Kidney epithelial cell (primary cell): ENCODE measurements at regions not wholly inside any gene's neighbourhood (a gene's known extent, or its start where the extent isn't known, plus 50 kb on each side); places are given as distances from the start of the nearest gene placed in this dataset.

ENCODE experiments used
- DNase-seq: peaks from one replicate; pipeline ENCODE4 v3.0.0-alpha.2; 2010; ENCODE audit warnings: low read depth
- H3K27me3 ChIP-seq: 2 replicates; pipeline ENCODE4 v1.6.0; 2011; ENCODE audit warnings: low read length; ENCODE audit not compliant: control insufficient read depth, insufficient read depth
- H3K36me3 ChIP-seq: 2 replicates; pipeline ENCODE4 v1.5.1; 2011; ENCODE audit warnings: low read length; ENCODE audit not compliant: control insufficient read depth, insufficient read depth
- H3K4me3 ChIP-seq: 2 replicates; pipeline ENCODE4 v1.5.1; 2011; ENCODE audit warnings: low read depth, mild to moderate bottlenecking, control low read depth, low read length
- TF ChIP-seq, protein P1 (sequence below): IDR thresholded peaks from 2 replicates; pipeline ENCODE4 v1.5.1; 2011; ENCODE audit warnings: mild to moderate bottlenecking, moderate library complexity, low read length, control low read depth, inconsistent platforms; ENCODE audit not compliant: insufficient read depth, poor library complexity, severe bottlenecking

DNA sequence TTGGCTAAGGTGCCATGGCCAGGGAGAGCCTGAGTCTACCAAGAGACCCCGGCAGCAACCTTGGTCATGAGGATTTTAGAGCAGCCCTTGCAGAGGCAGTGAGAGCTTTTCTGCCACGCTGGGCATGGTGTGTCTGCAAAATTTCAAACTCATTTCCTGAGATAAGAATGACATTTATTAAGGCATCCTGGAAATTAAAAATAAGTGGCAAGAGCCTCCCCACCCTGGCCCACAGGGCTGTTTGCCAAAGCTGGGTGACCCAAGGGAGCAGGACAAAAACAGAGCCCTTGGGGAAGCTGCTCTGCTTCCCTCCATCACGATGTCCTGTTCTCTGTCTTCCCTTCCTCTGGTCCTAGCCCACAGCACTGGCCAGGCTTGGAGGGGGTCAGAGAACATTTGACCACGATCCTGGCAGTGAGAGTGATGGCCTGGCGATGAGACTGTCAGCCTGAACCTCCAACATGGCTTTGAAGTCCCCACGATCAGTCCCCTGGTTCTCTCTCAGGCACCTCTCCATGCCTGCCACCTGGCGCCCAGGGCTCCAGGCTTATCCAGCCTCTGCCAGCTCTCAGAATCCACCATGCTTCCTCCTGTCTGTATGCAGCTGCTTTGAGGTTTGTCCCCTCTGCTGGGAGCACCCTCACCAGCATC lies 68.9 kb upstream of the RMDN2 start:
- Histone ChIP-seq H3K4me3 (no peak overlapping the region), H3K27me3 (no peaks in the 10 kb centered on the region), H3K36me3 (no peaks in the 10 kb centered on the region)
- DNase-seq = no peak
- TF ChIP-seq, protein P1, sequence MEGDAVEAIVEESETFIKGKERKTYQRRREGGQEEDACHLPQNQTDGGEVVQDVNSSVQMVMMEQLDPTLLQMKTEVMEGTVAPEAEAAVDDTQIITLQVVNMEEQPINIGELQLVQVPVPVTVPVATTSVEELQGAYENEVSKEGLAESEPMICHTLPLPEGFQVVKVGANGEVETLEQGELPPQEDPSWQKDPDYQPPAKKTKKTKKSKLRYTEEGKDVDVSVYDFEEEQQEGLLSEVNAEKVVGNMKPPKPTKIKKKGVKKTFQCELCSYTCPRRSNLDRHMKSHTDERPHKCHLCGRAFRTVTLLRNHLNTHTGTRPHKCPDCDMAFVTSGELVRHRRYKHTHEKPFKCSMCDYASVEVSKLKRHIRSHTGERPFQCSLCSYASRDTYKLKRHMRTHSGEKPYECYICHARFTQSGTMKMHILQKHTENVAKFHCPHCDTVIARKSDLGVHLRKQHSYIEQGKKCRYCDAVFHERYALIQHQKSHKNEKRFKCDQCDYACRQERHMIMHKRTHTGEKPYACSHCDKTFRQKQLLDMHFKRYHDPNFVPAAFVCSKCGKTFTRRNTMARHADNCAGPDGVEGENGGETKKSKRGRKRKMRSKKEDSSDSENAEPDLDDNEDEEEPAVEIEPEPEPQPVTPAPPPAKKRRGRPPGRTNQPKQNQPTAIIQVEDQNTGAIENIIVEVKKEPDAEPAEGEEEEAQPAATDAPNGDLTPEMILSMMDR = no peak

DNA sequence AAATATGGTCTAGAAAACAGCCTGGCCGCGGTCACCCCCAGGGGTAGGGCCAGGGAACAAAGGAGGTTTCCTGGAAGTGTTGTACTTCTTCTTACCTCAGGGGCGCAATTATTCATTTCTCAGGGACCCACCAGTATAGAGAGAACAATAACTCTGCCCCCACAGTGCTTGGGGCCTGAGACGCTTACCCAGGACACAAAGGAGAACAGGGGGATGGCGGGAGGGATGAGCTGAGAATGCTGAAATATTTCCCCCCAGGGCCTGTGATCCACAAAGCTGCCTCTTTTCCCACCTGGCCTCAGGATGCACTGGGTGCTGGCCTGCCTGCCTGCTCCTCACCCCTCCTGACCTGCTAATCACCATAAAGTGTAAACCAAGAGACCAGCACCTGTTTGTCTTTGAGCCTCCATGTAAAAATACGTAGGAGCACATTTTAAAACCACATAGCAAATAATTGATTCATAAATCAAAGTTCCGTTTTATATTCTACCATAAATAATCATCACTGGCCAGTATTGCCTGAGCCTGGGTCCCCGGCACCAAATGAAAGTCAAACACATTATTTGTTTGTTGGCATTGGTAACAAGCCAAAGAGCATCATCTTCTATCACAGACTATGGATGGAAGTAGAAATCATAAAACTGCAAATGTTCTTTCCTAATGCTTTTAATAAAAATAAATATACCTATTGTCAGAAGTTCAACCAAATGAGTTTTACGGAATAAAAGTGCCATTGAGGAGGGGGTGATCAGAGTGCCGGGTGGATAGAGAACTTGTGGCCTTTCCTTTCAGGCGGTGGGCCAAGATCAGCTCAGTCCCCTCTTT lies 67.3 kb upstream of the RMDN2 start:
- TF ChIP-seq, protein P1 = no peak
- peaks cover 2% of the 10 kb centered on the region for H3K27me3 ChIP-seq
- no peak overlapping the region for H3K4me3 ChIP-seq
- H3K36me3 ChIP-seq = no peaks in the 10 kb centered on the region
- no peak for DNase-seq

DNA sequence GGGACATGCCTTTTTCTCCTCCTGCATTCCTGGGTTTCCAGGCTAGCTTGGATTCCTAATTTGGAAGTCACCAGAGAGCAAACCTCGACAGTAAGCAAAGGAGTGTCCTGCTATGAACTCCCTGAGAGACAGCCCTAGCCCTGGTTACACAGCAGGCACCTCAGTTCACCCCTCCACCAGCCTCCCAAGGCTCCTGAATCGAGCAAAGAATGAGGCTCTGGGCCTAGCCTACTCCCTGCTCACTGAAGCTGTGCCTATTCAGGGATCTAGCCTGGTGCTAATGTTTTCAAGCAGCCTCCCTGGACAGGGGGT lies 66.7 kb upstream of the RMDN2 start:
- no peak for DNase-seq
- Histone ChIP-seq H3K27me3 (peaks cover 2% of the 10 kb centered on the region), H3K4me3 (no peak overlapping the region), H3K36me3 (no peaks in the 10 kb centered on the region)
- TF ChIP-seq, protein P1 = no peak

DNA sequence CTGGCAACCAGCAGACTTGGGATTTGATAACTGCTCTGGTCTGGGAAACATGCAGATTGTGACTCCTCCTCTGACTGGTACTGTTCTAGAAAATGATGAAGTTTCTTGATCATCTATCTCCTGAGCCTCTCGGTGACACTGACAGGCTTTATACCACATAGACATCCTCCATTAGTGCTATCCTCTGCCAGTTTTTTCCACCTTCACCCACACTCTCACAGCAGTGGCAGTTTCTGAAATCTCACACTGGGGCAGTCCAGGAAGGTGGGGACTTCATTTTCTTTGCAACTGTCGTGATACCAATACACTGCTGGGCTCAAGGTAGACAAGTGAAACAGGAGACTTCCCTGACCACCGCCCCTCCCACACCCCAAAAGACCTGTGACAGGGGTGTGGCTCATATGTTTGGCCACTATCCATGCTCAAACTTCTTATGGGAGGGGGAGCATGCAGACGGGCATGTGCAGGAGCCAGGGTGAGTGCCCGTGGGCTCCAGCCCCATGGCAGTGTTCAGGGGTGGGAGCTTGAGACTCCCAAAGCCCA lies 66.3 kb upstream of the RMDN2 start:
- Histone ChIP-seq H3K4me3 (no peak overlapping the region), H3K27me3 (peaks cover 2% of the 10 kb centered on the region), H3K36me3 (no peaks in the 10 kb centered on the region)
- TF ChIP-seq, protein P1 = no peak
- DNase-seq = no peak

DNA sequence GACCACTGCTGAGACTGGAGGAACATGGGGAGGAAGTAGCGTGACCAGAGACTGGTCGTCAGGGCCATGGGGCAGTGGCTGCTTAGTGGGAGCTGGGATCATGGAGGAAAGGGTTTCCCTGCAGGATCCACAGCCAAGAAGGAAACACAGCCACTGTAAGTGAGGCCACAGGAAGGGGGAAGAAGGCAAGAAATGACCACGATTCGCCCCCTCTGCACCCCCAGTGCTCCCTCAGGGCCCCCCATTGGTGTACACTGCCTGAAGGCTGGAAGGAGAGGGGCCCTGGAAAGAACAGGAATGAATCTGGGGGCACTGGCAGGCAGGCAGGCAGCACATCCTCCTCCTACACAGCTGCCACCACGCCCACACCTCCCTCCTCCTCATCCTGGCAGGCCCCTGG lies 62.5 kb upstream of the RMDN2 start:
- TF ChIP-seq, protein P1 = no peak
- no peak for DNase-seq
- Histone ChIP-seq H3K27me3 (peaks cover 2% of the 10 kb centered on the region), H3K4me3 (no peak overlapping the region), H3K36me3 (no peaks in the 10 kb centered on the region)
